Choroid plexus epithelial cell (primary cell): ENCODE measurements at regions not wholly inside any gene's neighbourhood (a gene's known extent, or its start where the extent isn't known, plus 50 kb on each side); places are given as distances from the start of the nearest gene placed in this dataset.
A peak's percentile ranks its signal among the peaks of the same experiment; 100 is the strongest.

Source experiments
- DNase-seq: peaks from one replicate; pipeline ENCODE4 v3.0.0-alpha.2; 2010; ENCODE audit warnings: low read depth
- H3K4me3 ChIP-seq: 2 replicates; pipeline ENCODE4 v1.5.1; 2011; ENCODE audit warnings: low read depth, mild to moderate bottlenecking, control low read depth, low read length, moderate library complexity
- CTCF ChIP-seq: conservative IDR thresholded peaks from 2 replicates; pipeline ENCODE4 v1.5.1; 2011; ENCODE audit warnings: low read depth, mild to moderate bottlenecking, control low read depth, inconsistent platforms, low read length, moderate library complexity

- DNase-seq, result peak; percentile 89
- H3K4me3 ChIP-seq, result no peak overlapping the region
- no peak for TF ChIP-seq CTCF
Measured at GRCh38 chr2:144705328-144706245, 185.7 kb upstream of the ZEB2 start.

GRCh38 chr2:144704709-144705095 lies 184.8 kb upstream of the ZEB2 start:
- H3K4me3 ChIP-seq, result no peak overlapping the region
- TF ChIP-seq CTCF, result no peak
- no peak for DNase-seq

GRCh38 chr2:144703852-144704708 lies 184.2 kb upstream of the ZEB2 start:
- DNase-seq, result peak; percentile 85
- no peak overlapping the region for H3K4me3 ChIP-seq
- no peak for TF ChIP-seq CTCF

GRCh38 chr2:144702051-144702450 lies 182.1 kb upstream of the ZEB2 start:
- DNase-seq, result no peak
- no peak overlapping the region for H3K4me3 ChIP-seq
- TF ChIP-seq CTCF, result no peak

GRCh38 chr2:144701259-144701658 lies 181.3 kb upstream of the ZEB2 start:
- H3K4me3 ChIP-seq, result no peak overlapping the region
- no peak for DNase-seq
- no peak for TF ChIP-seq CTCF

GRCh38 chr2:144698156-144698555 lies 178.2 kb upstream of the ZEB2 start:
- H3K4me3 ChIP-seq, result no peak overlapping the region
- no peak for TF ChIP-seq CTCF
- no peak for DNase-seq
